ENCODE measurements at regions not wholly inside any gene's neighbourhood (a gene's known extent, or its start where the extent isn't known, plus 50 kb on each side); places are given as distances from the start of the nearest gene placed in this dataset.

GRCh38 chr10:113474752-113475151 lies 78.1 kb upstream of the HABP2 start:
- TF ChIP-seq ARNT (IDR thresholded peaks at IDR 0.05) (no peak), TARDBP (IDR thresholded peaks at IDR 0.05) (no peak), FOXM1 (IDR thresholded peaks at IDR 0.05; ENCODE audit: borderline replicate concordance) (no peak), FOXK2 (IDR thresholded peaks at IDR 0.05) (no peak), SUZ12 (IDR thresholded peaks at IDR 0.05) (no peak), SP1 (IDR thresholded peaks at IDR 0.05) (no peak), NFRKB (IDR thresholded peaks at IDR 0.05) (no peak), FOXA1 (IDR thresholded peaks at IDR 0.05) (no peak), HDGF (IDR thresholded peaks at IDR 0.05; ENCODE audit: borderline replicate concordance) (no peak)

Data from HEK293T (cell line).